GM21717 (cell line): ENCODE measurements at regions not wholly inside any gene's neighbourhood (a gene's known extent, or its start where the extent isn't known, plus 50 kb on each side); places are given as distances from the start of the nearest gene placed in this dataset.

Experiments used
- ATAC-seq: cut with Tn5 transposase; IDR thresholded peaks from one replicate; pipeline ENCODE4 v1.9.1; 2021; ENCODE audit warnings: mild to moderate bottlenecking, moderate library complexity; ENCODE audit not compliant: unreplicated experiment

GRCh38 chr1:239436286-239436685 lies 49.9 kb downstream of the CHRM3 start:
- no peak for ATAC-seq

- no peak for ATAC-seq
Measured at GRCh38 chr1:239437822-239438221, 51.5 kb downstream of the CHRM3 start.

- ATAC-seq = no peak
Measured at GRCh38 chr1:239438891-239439290, 52.5 kb downstream of the CHRM3 start.

- no peak for ATAC-seq
Measured at GRCh38 chr1:239443361-239443760, 57.0 kb downstream of the CHRM3 start.

- ATAC-seq = no peak
Measured at GRCh38 chr1:239446611-239447010, 60.2 kb downstream of the CHRM3 start.

GRCh38 chr1:239448911-239449310 lies 62.5 kb downstream of the CHRM3 start:
- ATAC-seq = no peak

GRCh38 chr1:239455743-239456142 lies 69.4 kb downstream of the CHRM3 start:
- ATAC-seq = no peak

- ATAC-seq = no peak
Measured at GRCh38 chr1:239456788-239457187, 70.4 kb downstream of the CHRM3 start.

- no peak for ATAC-seq
Measured at GRCh38 chr1:239457491-239458143, 71.2 kb downstream of the CHRM3 start.

- no peak for ATAC-seq
Measured at GRCh38 chr1:239458144-239458500, 71.8 kb downstream of the CHRM3 start.

GRCh38 chr1:239467730-239468129 lies 81.4 kb downstream of the CHRM3 start:
- ATAC-seq = no peak

- no peak for ATAC-seq
Measured at GRCh38 chr1:239478069-239478468, 91.7 kb downstream of the CHRM3 start.

GRCh38 chr1:239483391-239483790 lies 97.0 kb downstream of the CHRM3 start:
- no peak for ATAC-seq

GRCh38 chr1:239493811-239494414 lies 107.5 kb downstream of the CHRM3 start:
- ATAC-seq = no peak

- ATAC-seq = no peak
Measured at GRCh38 chr1:239505094-239505493, 118.7 kb downstream of the CHRM3 start.

- no peak for ATAC-seq
Measured at GRCh38 chr1:239507826-239508225, 121.5 kb downstream of the CHRM3 start.

- no peak for ATAC-seq
Measured at GRCh38 chr1:239511875-239512274, 125.5 kb downstream of the CHRM3 start.

GRCh38 chr1:239516579-239516978 lies 130.2 kb downstream of the CHRM3 start:
- ATAC-seq = no peak

GRCh38 chr1:239526391-239526790 lies 140.0 kb downstream of the CHRM3 start:
- no peak for ATAC-seq

GRCh38 chr1:239527051-239527693 lies 140.8 kb downstream of the CHRM3 start:
- no peak for ATAC-seq

- no peak for ATAC-seq
Measured at GRCh38 chr1:239536165-239536849, 149.9 kb downstream of the CHRM3 start.

- no peak for ATAC-seq
Measured at GRCh38 chr1:239537795-239538194, 151.4 kb downstream of the CHRM3 start.
